ENCODE measurements at regions not wholly inside any gene's neighbourhood (a gene's known extent, or its start where the extent isn't known, plus 50 kb on each side); places are given as distances from the start of the nearest gene placed in this dataset.

DNA sequence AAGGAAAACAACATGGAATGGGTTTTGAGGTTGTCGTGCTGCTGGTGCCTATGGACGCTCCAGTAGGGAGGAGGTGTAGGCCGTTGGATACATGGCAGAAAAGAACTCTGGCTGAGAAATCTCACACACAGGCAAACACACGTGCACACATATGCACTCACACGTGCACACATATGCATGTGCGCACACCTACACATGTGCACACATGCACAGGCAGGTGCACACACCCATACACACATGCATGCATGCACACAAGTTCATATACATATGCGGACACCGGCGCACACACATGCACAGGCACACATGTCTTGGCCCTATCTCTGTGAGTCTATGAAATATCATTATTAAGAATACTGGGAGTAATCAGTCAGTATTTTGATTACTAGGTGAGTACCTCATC lies 150.4 kb downstream of the LRRC30 start:
- no peak overlapping the region for H4K12ac ChIP-seq (ENCODE audit: low read depth, low read length)
- H3K27ac ChIP-seq (ENCODE audit: low read depth, low read length), result no peak overlapping the region
- no peaks in the 10 kb centered on the region for H3K36me3 ChIP-seq (ENCODE audit: control insufficient read depth in 1 of 2, insufficient read depth in 2 of 2, low read length in 2 of 2)
- no peak overlapping the region for H2BK12ac ChIP-seq (ENCODE audit: low read length)
- H2AK5ac ChIP-seq (ENCODE audit: low read length), result no peak overlapping the region
- no peak overlapping the region for H2BK5ac ChIP-seq (ENCODE audit: low read depth, low read length, poor library complexity)
- peak overlapping the region; percentile 58 for H3K4me3 ChIP-seq (ENCODE audit: low read depth, low read length)
- H3K23ac ChIP-seq (ENCODE audit: low read length), result no peak overlapping the region
- H3K4me2 ChIP-seq (ENCODE audit: low read length), result no peak overlapping the region
- no peak for DNase-seq
- no peak overlapping the region for H3K4ac ChIP-seq (ENCODE audit: low read depth, low read length)
- H4K91ac ChIP-seq (ENCODE audit: low read depth, low read length), result no peak overlapping the region
- no peak overlapping the region for H4K8ac ChIP-seq (ENCODE audit: low read depth, low read length)
- H2BK120ac ChIP-seq (ENCODE audit: insufficient read depth, low read length, poor library complexity), result no peak overlapping the region
- peaks cover 0 to 2% of the 10 kb centered on the region in 2 experiments for H3K4me1 ChIP-seq (ENCODE audit: control insufficient read depth in 1 of 2, insufficient read depth in 2 of 2, low read length in 2 of 2)
- peaks cover 8% of the 10 kb centered on the region for H3K9me3 ChIP-seq (ENCODE audit: insufficient read depth, low read depth, low read length)
- no peaks in the 10 kb centered on the region for H3K27me3 ChIP-seq (ENCODE audit: insufficient read depth, low read length)
- no peak overlapping the region for H3K14ac ChIP-seq (ENCODE audit: low read length)
- H3K79me1 ChIP-seq (ENCODE audit: low read length), result no peaks in the 10 kb centered on the region
- no peak overlapping the region for H3K18ac ChIP-seq (ENCODE audit: low read length)
- H3K9ac ChIP-seq (ENCODE audit: low read length), result no peak overlapping the region
- no peaks in the 10 kb centered on the region for H3K79me2 ChIP-seq (ENCODE audit: control insufficient read depth, insufficient read depth, low read length, poor library complexity)
- no peak overlapping the region for H2AFZ ChIP-seq (ENCODE audit: insufficient read depth, low read length, poor library complexity)
- WGBS (ENCODE audit: extremely low coverage, insufficient coverage, insufficient read length), result no CpG with 5 or more reads among the region's 9 CpGs

DNA sequence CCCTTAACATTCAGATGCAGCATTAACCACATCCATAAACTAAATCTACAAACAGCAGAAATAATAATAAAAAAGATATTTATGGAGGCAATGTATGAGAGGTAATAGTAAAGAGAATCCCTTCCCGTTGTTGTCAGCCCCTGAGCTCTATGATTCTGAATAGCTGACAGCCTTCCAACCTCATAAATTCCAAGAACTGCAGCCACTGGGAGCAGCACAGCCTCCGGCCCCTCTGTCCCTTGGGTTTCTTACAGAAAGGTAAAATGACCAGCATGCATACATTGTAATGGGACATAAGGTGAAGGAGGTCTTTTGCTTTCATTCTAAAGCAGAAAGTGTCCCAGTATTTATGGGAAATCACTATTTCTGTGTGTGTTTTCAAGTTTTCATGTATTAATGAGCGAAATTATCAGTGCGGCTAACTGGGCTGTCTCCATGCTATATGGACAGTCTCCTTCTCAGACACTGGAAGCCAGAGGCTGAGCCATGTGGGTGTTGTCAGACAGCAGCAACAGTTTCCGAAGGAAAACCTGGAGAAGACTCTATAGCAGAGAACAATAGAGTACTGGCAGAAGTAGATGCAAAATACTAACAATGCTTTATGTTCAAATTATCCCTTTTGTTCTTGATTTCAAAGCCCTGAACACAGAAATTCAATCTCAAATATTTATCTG lies 151.6 kb downstream of the LRRC30 start:
- Histone ChIP-seq H3K4me2 (ENCODE audit: low read length) (no peak overlapping the region), H4K91ac (ENCODE audit: low read depth, low read length) (no peak overlapping the region), H3K4me1 (ENCODE audit: control insufficient read depth in 1 of 2, insufficient read depth in 2 of 2, low read length in 2 of 2) (peaks cover 0 to 2% of the 10 kb centered on the region in 2 experiments), H3K79me2 (ENCODE audit: control insufficient read depth, insufficient read depth, low read length, poor library complexity) (no peaks in the 10 kb centered on the region), H2BK120ac (ENCODE audit: insufficient read depth, low read length, poor library complexity) (no peak overlapping the region), H3K4me3 (ENCODE audit: low read depth, low read length) (no peak overlapping the region), H3K27me3 (ENCODE audit: insufficient read depth, low read length) (no peaks in the 10 kb centered on the region), H3K4ac (ENCODE audit: low read depth, low read length) (no peak overlapping the region), H3K27ac (ENCODE audit: low read depth, low read length) (no peak overlapping the region), H4K12ac (ENCODE audit: low read depth, low read length) (no peak overlapping the region), H2AFZ (ENCODE audit: insufficient read depth, low read length, poor library complexity) (no peak overlapping the region), H3K18ac (ENCODE audit: low read length) (no peak overlapping the region), H4K8ac (ENCODE audit: low read depth, low read length) (no peak overlapping the region), H2AK5ac (ENCODE audit: low read length) (no peak overlapping the region), H2BK5ac (ENCODE audit: low read depth, low read length, poor library complexity) (no peak overlapping the region), H3K79me1 (ENCODE audit: low read length) (no peaks in the 10 kb centered on the region), H3K23ac (ENCODE audit: low read length) (no peak overlapping the region), H3K14ac (ENCODE audit: low read length) (no peak overlapping the region), H2BK12ac (ENCODE audit: low read length) (no peak overlapping the region), H3K9ac (ENCODE audit: low read length) (no peak overlapping the region), H3K9me3 (ENCODE audit: insufficient read depth, low read depth, low read length) (peaks cover 3% of the 10 kb centered on the region), H3K36me3 (ENCODE audit: control insufficient read depth in 1 of 2, insufficient read depth in 2 of 2, low read length in 2 of 2) (no peaks in the 10 kb centered on the region)
- no peak for DNase-seq
- no CpG with 5 or more reads among the region's 5 CpGs for WGBS (ENCODE audit: extremely low coverage, insufficient coverage, insufficient read length)

DNA sequence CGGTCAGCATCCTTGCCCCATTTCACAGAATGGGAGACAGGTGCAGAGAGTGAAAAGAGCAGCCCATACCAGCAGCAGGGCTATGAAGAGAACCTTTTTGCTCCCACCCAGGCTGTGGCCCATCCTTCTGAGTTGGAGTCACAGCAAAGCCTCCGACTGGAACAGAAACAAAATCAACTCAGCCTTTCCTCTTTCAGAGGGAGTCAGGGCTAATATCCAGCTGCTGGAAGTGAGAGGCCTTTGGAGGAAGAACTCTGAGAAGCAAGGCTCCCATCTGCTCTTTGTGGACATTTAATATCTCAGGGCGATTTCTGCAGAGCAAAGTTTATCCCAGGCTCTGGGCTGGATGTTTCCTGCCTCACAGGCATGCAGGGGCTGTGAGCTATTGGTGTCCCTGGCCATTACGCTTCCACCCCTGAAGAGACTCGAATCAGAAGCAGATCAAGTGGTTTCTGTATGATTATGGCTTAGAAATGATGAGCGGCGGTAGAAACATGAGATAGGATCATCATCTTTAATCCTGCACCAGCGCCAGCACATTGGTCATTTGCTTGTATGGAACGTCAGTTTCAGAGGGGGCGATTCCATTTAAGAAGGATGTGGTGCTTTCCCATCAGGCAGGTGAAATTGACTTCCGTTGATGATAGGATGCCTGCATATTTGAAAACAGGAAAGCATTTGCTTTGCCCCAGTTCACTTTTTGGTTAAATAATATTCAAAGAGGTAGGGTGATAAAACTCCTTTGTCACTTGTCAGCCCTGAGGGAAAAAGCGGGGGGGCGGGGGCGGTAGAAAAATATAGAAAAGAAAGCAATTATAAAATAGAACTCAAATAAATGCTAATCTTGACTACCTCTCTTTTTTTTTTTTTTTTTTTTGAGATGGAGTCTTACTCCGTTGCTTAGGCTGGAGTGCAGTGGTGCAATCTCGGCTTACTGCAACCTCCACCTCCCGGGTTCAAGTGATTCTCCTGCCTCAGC lies 152.4 kb downstream of the LRRC30 start:
- H4K91ac ChIP-seq (ENCODE audit: low read depth, low read length), result no peak overlapping the region
- no peak overlapping the region for H3K27ac ChIP-seq (ENCODE audit: low read depth, low read length)
- H2BK5ac ChIP-seq (ENCODE audit: low read depth, low read length, poor library complexity), result no peak overlapping the region
- H3K4ac ChIP-seq (ENCODE audit: low read depth, low read length), result no peak overlapping the region
- H3K9me3 ChIP-seq (ENCODE audit: insufficient read depth, low read depth, low read length), result peaks cover 3% of the 10 kb centered on the region
- H2AK5ac ChIP-seq (ENCODE audit: low read length), result no peak overlapping the region
- DNase-seq, result no peak
- no peak overlapping the region for H4K12ac ChIP-seq (ENCODE audit: low read depth, low read length)
- H3K79me2 ChIP-seq (ENCODE audit: control insufficient read depth, insufficient read depth, low read length, poor library complexity), result no peaks in the 10 kb centered on the region
- no peak overlapping the region for H3K14ac ChIP-seq (ENCODE audit: low read length)
- H2AFZ ChIP-seq (ENCODE audit: insufficient read depth, low read length, poor library complexity), result no peak overlapping the region
- no peak overlapping the region for H3K18ac ChIP-seq (ENCODE audit: low read length)
- no peaks in the 10 kb centered on the region for H3K79me1 ChIP-seq (ENCODE audit: low read length)
- no peak overlapping the region for H3K4me2 ChIP-seq (ENCODE audit: low read length)
- no peak overlapping the region for H3K4me3 ChIP-seq (ENCODE audit: low read depth, low read length)
- no peak overlapping the region for H2BK120ac ChIP-seq (ENCODE audit: insufficient read depth, low read length, poor library complexity)
- no peak overlapping the region for H3K23ac ChIP-seq (ENCODE audit: low read length)
- H2BK12ac ChIP-seq (ENCODE audit: low read length), result no peak overlapping the region
- no peak overlapping the region for H4K8ac ChIP-seq (ENCODE audit: low read depth, low read length)
- H3K4me1 ChIP-seq (ENCODE audit: control insufficient read depth in 1 of 2, insufficient read depth in 2 of 2, low read length in 2 of 2), result peaks cover 0 to 2% of the 10 kb centered on the region in 2 experiments
- no peaks in the 10 kb centered on the region for H3K27me3 ChIP-seq (ENCODE audit: insufficient read depth, low read length)
- no peaks in the 10 kb centered on the region for H3K36me3 ChIP-seq (ENCODE audit: control insufficient read depth in 1 of 2, insufficient read depth in 2 of 2, low read length in 2 of 2)
- H3K9ac ChIP-seq (ENCODE audit: low read length), result no peak overlapping the region
- WGBS (ENCODE audit: extremely low coverage, insufficient coverage, insufficient read length), result no CpG with 5 or more reads among the region's 17 CpGs

DNA sequence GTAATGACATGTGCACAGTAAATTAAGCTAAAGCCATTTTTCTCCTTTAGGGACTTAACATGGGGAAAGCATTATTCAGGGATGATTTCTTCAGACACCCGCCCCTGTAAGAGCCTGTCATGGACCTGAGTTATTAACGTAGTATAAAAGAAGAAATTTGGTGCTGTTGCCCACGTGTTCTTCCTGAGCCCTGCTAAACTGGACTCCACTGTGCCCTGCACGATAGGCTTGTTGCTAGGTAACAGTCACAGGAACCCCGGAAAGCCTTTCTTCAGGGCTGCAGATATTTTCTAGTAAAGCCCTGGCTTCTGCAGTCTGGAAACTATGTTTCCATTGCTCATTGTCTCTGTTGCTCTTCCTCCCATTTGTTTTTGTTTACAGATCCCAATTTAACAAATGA lies 157.9 kb downstream of the LRRC30 start:
- no peak overlapping the region for H3K14ac ChIP-seq (ENCODE audit: low read length)
- H2BK5ac ChIP-seq (ENCODE audit: low read depth, low read length, poor library complexity), result no peak overlapping the region
- WGBS (ENCODE audit: extremely low coverage, insufficient coverage, insufficient read length), result no CpG with 5 or more reads among the region's 5 CpGs
- no peaks in the 10 kb centered on the region for H3K79me2 ChIP-seq (ENCODE audit: control insufficient read depth, insufficient read depth, low read length, poor library complexity)
- no peak overlapping the region for H4K91ac ChIP-seq (ENCODE audit: low read depth, low read length)
- no peak overlapping the region for H3K18ac ChIP-seq (ENCODE audit: low read length)
- no peaks in the 10 kb centered on the region for H3K36me3 ChIP-seq (ENCODE audit: control insufficient read depth in 1 of 2, insufficient read depth in 2 of 2, low read length in 2 of 2)
- H3K27me3 ChIP-seq (ENCODE audit: insufficient read depth, low read length), result no peaks in the 10 kb centered on the region
- no peak overlapping the region for H2BK120ac ChIP-seq (ENCODE audit: insufficient read depth, low read length, poor library complexity)
- H3K9ac ChIP-seq (ENCODE audit: low read length), result peak overlapping the region; percentile 38
- H2AFZ ChIP-seq (ENCODE audit: insufficient read depth, low read length, poor library complexity), result no peak overlapping the region
- no peak for DNase-seq
- H3K4me1 ChIP-seq (ENCODE audit: control insufficient read depth in 1 of 2, insufficient read depth in 2 of 2, low read length in 2 of 2), result peaks cover 0 to 2% of the 10 kb centered on the region in 2 experiments
- H3K27ac ChIP-seq (ENCODE audit: low read depth, low read length), result no peak overlapping the region
- H2AK5ac ChIP-seq (ENCODE audit: low read length), result no peak overlapping the region
- no peak overlapping the region for H3K4me2 ChIP-seq (ENCODE audit: low read length)
- no peak overlapping the region for H3K4me3 ChIP-seq (ENCODE audit: low read depth, low read length)
- H4K12ac ChIP-seq (ENCODE audit: low read depth, low read length), result no peak overlapping the region
- no peak overlapping the region for H3K23ac ChIP-seq (ENCODE audit: low read length)
- no peak overlapping the region for H2BK12ac ChIP-seq (ENCODE audit: low read length)
- peaks cover 2% of the 10 kb centered on the region for H3K9me3 ChIP-seq (ENCODE audit: insufficient read depth, low read depth, low read length)
- no peaks in the 10 kb centered on the region for H3K79me1 ChIP-seq (ENCODE audit: low read length)
- no peak overlapping the region for H3K4ac ChIP-seq (ENCODE audit: low read depth, low read length)
- H4K8ac ChIP-seq (ENCODE audit: low read depth, low read length), result no peak overlapping the region
